OCI-LY3 (cell line): ENCODE measurements at regions not wholly inside any gene's neighbourhood (a gene's known extent, or its start where the extent isn't known, plus 50 kb on each side); places are given as distances from the start of the nearest gene placed in this dataset.

Experiments
- H2AFZ ChIP-seq: fragments of 200-600, 300-600 bp; shearing (Covaris generic); 2 replicates; pipeline ENCODE4 v1.6.0; 2014; ENCODE audit warnings: antibody characterized with exemption, low read depth, low read length
- H3K27ac ChIP-seq: fragments of 200-600, 300-600 bp; sonication (generic); 2 replicates; pipeline ENCODE4 v1.5.1; 2014; ENCODE audit warnings: mild to moderate bottlenecking, low read length, moderate library complexity, mixed read lengths
- H3K27me3 ChIP-seq: fragments of 200-600, 300-600 bp; sonication (generic); 2 replicates; pipeline ENCODE4 v1.6.1; 2014; ENCODE audit warnings: low read depth, low read length, mixed read lengths
- H3K36me3 ChIP-seq: fragments of 200-600, 300-600 bp; sonication (generic); replicated peaks from 2 replicates; pipeline ENCODE3; 2014; ENCODE audit warnings: low read depth, low read length, mixed read lengths
- H3K4me1 ChIP-seq: fragments of 300-600, 200-600 bp; sonication (generic); 2 replicates; pipeline ENCODE4 v1.6.1; 2014; ENCODE audit warnings: low read length, mixed read lengths
- H3K4me2 ChIP-seq: fragments of 200-600, 300-600 bp; sonication (generic); 2 replicates; pipeline ENCODE4 v1.6.1; 2014; ENCODE audit warnings: low read length, mixed read lengths
- H3K4me3 ChIP-seq: fragments of 300-600, 200-600 bp; sonication (generic); 2 replicates; pipeline ENCODE4 v1.5.1; 2014; ENCODE audit warnings: antibody characterized with exemption, mild to moderate bottlenecking, low read length, moderate library complexity
- H3K79me2 ChIP-seq: fragments of 300-600, 200-600 bp; shearing (Covaris generic); 2 replicates; pipeline ENCODE4 v1.6.1; 2014; ENCODE audit warnings: mild to moderate bottlenecking, low read length, mixed read lengths
- H3K9ac ChIP-seq: fragments of 300-600, 200-600 bp; shearing (Covaris generic); 2 replicates; pipeline ENCODE4 v1.6.0; 2014; ENCODE audit warnings: mild to moderate bottlenecking, low read length, moderate library complexity
- H3K9me3 ChIP-seq: fragments of 200-600, 300-600 bp; shearing (Covaris generic); 2 replicates; pipeline ENCODE4 v1.6.1; 2014; ENCODE audit warnings: low read length, mixed read lengths; ENCODE audit not compliant: insufficient read depth
- H4K20me1 ChIP-seq: fragments of 200-600, 300-600 bp; sonication (generic); 2 replicates; pipeline ENCODE4 v1.6.1; 2016; ENCODE audit warnings: low read length, mixed read lengths; ENCODE audit not compliant: insufficient read depth
- CTCF ChIP-seq: fragments of 200-600, 300-600 bp; sonication (generic); IDR thresholded peaks from 2 replicates; pipeline ENCODE4 v1.5.1; 2014; ENCODE audit warnings: antibody characterized with exemption, low read length, low read depth
- EZH2phosphoT487 ChIP-seq: fragments of 200-600 bp; shearing (Covaris generic); IDR thresholded peaks from 2 replicates; pipeline ENCODE4 v1.6.1; 2018; ENCODE audit warnings: antibody characterized with exemption, mixed run types, low read depth

- Histone ChIP-seq H2AFZ (no peak overlapping the region), H3K27ac (no peak overlapping the region), H3K4me1 (no peaks in the 10 kb centered on the region), H3K4me3 (no peak overlapping the region), H4K20me1 (no peaks in the 10 kb centered on the region), H3K36me3 (no peaks in the 10 kb centered on the region), H3K27me3 (no peaks in the 10 kb centered on the region; the same call in 1 of the 2 replicates), H3K79me2 (no peaks in the 10 kb centered on the region), H3K4me2 (no peak overlapping the region), H3K9ac (no peak overlapping the region), H3K9me3 (no peaks in the 10 kb centered on the region)
- TF ChIP-seq CTCF: no peak
These were observed 265.9 kb upstream of the SLC24A2 start for GRCh38 chr9:20054734-20055133.

DNA sequence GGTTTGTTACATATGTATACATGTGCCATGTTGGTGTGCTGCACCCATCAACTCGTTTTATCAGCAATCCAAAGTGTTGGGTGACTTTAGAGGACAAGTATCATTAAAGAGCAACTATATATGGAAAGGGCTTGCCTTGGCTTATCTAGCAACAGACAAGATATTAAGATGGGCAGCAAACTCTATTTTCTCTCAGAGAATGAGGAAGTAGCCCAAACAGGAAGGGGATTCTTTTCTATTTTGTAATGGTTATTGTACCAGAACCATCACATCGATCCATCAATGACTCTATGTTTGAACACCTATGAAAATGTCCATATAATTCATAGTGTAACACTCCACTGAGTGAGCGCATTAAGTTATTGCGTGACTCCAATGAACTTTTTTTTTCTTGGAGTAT lies 260.1 kb upstream of the SLC24A2 start:
- Histone ChIP-seq H3K79me2 (no peaks in the 10 kb centered on the region), H3K4me2 (no peak overlapping the region), H3K36me3 (no peaks in the 10 kb centered on the region), H4K20me1 (no peaks in the 10 kb centered on the region), H3K4me1 (peaks cover 3% of the 10 kb centered on the region; the same call in 1 of the 2 replicates), H3K4me3 (no peak overlapping the region), H3K9ac (no peak overlapping the region), H3K27me3 (no peaks in the 10 kb centered on the region; the same call in 1 of the 2 replicates), H2AFZ (no peak overlapping the region), H3K27ac (no peak overlapping the region), H3K9me3 (no peaks in the 10 kb centered on the region)
- TF ChIP-seq EZH2phosphoT487: no peak
- TF ChIP-seq CTCF: no peak

GRCh38 chr9:20048437-20048836 lies 259.6 kb upstream of the SLC24A2 start:
- H3K4me1 ChIP-seq: peaks cover 3% of the 10 kb centered on the region; the same call in 1 of the 2 replicates
- H3K27me3 ChIP-seq: no peaks in the 10 kb centered on the region; the same call in 1 of the 2 replicates
- H3K9ac ChIP-seq: no peak overlapping the region
- H3K79me2 ChIP-seq: no peaks in the 10 kb centered on the region
- no peaks in the 10 kb centered on the region for H4K20me1 ChIP-seq
- no peak overlapping the region for H3K4me3 ChIP-seq
- no peaks in the 10 kb centered on the region for H3K9me3 ChIP-seq
- no peaks in the 10 kb centered on the region for H3K36me3 ChIP-seq
- TF ChIP-seq CTCF: no peak
- TF ChIP-seq EZH2phosphoT487: no peak
- H2AFZ ChIP-seq: no peak overlapping the region
- H3K4me2 ChIP-seq: no peak overlapping the region
- no peak overlapping the region for H3K27ac ChIP-seq

DNA sequence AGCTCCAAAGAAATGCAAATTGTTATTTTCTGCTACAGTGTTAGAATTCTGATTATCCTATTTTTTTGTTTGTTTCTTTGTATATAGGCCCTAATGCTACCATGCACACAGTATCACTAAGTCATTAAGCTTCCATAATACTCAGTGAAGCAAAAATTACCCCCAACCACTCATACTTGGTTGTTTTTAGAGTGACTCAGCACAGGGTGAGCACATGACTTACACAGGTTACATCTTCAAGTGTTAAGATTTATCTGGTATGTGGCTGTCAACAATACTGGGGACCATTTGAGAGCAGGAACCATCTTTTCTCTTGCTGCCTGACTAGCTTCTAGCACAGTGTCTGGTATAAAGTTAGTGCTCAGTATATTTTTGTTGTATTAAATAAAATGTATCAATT lies 255.8 kb upstream of the SLC24A2 start:
- H3K27ac ChIP-seq: no peak overlapping the region
- H3K4me1 ChIP-seq: peaks cover 9% of the 10 kb centered on the region; the same call in 1 of the 2 replicates
- no peak overlapping the region for H3K9ac ChIP-seq
- no peaks in the 10 kb centered on the region for H4K20me1 ChIP-seq
- no peak for TF ChIP-seq CTCF
- TF ChIP-seq EZH2phosphoT487: no peak
- H3K79me2 ChIP-seq: no peaks in the 10 kb centered on the region
- H2AFZ ChIP-seq: no peak overlapping the region
- H3K9me3 ChIP-seq: no peaks in the 10 kb centered on the region
- H3K27me3 ChIP-seq: 0 out of 2 replicates have a peak, but pooled peaks cover 4% of the 10 kb centered on the region
- no peaks in the 10 kb centered on the region for H3K36me3 ChIP-seq
- H3K4me3 ChIP-seq: no peak overlapping the region
- H3K4me2 ChIP-seq: no peak overlapping the region
